HepG2 (cell line): ENCODE measurements at regions not wholly inside any gene's neighbourhood (a gene's known extent, or its start where the extent isn't known, plus 50 kb on each side); places are given as distances from the start of the nearest gene placed in this dataset.

Source experiments
- ATAC-seq: fragments of 200-7000 bp; cut with Tn5 transposase; 3 replicates; pipeline ENCODE4 v1.9.1; 2020; ENCODE audit warnings: mild to moderate bottlenecking, moderate library complexity
- BruUV-seq: library from RNA; stranded (reverse); fragments of 400-500 nt; replicated peaks from 2 replicates; lab custom pipeline; 2021; lab: Mats Ljungman, UMichigan
- CTCF ChIA-PET: fragments of 300-600 bp; formaldehyde crosslinking; extraction: SDS; loops from one replicate; lab custom pipeline; 2021; ENCODE audit warnings: low total read pairs, inconsistent platforms, low intra/inter-chr PET ratio; lab: Yijun Ruan, JAX
- POLR2A ChIA-PET: fragments of 350-600 bp; sonication (Branson Sonifier 250); formaldehyde crosslinking; loops from one replicate; lab custom pipeline; 2020; ENCODE audit warnings: antibody characterized with exemption, inconsistent platforms; lab: Yijun Ruan, JAX
- DNase-seq: peaks from one replicate; pipeline ENCODE4 v3.0.0-alpha.2; 2015; ENCODE audit warnings: low spot score
- FAIRE-seq: peaks from 3 replicates; lab custom pipeline; 2011; peaks lifted over from hg19 to GRCh38; lab: Jason Lieb, UNC
- H2AFZ ChIP-seq: one replicate; pipeline ENCODE4 v1.6.1; 2011; ENCODE audit warnings: low read length, inconsistent platforms
- H3K27ac ChIP-seq: fragments of 300-600 bp; 3 replicates; pipeline ENCODE4 v1.8.0; 2011; ENCODE audit warnings: mixed run types, mild to moderate bottlenecking, mixed read lengths, low read length, inconsistent platforms; ENCODE audit not compliant: insufficient read depth; ENCODE audit errors: extremely low read length
- H3K27me3 ChIP-seq, 2 experiments: fragments of 200-600 bp in 1 of 2; 2 replicates in 1 of 2; 3 replicates in 1 of 2; pipeline versions ENCODE4 v1.6.0 to v1.8.0; 2011; ENCODE audit warnings: low read length in 2 of 2, mild to moderate bottlenecking in 2 of 2, moderate library complexity in 2 of 2, inconsistent platforms in 1 of 2; ENCODE audit not compliant: insufficient read depth in 2 of 2, control insufficient read depth in 1 of 2
- H3K36me3 ChIP-seq, 2 experiments: fragments of 200-600 bp in 1 of 2; replicated peaks in 1 of 2; 2 replicates in 1 of 2; 3 replicates in 1 of 2; pipeline versions ENCODE4 v1.5.1 to v1.8.0; 2011; ENCODE audit warnings: low read length in 2 of 2, inconsistent platforms in 1 of 2; ENCODE audit not compliant: insufficient read depth in 2 of 2, control insufficient read depth in 1 of 2
- H3K4me1 ChIP-seq: 2 replicates; pipeline ENCODE4 v1.5.1; 2012; ENCODE audit warnings: low read length, inconsistent platforms; ENCODE audit not compliant: insufficient read depth
- H3K4me2 ChIP-seq: 2 replicates; pipeline ENCODE4 v1.6.0; 2011; ENCODE audit warnings: low read depth, low read length, inconsistent platforms
- H3K4me3 ChIP-seq, 3 experiments: fragments of 200-600 bp in 1 of 3; sonication (generic), shearing (Covaris generic) in 1 of 3; replicated peaks in 1 of 3; 2 replicates each; pipeline ENCODE4 v1.5.1; 2011 to 2016; ENCODE audit warnings: low read length in 3 of 3, inconsistent platforms in 2 of 3, low read depth in 2 of 3, mild to moderate bottlenecking in 2 of 3, control low read depth in 1 of 3, mixed read lengths in 1 of 3; ENCODE audit not compliant: insufficient read depth in 1 of 3
- H3K79me2 ChIP-seq: one replicate; pipeline ENCODE4 v1.6.1; 2011; ENCODE audit warnings: low read length, inconsistent platforms; ENCODE audit not compliant: insufficient read depth
- H3K9ac ChIP-seq: 2 replicates; pipeline ENCODE4 v1.6.0; 2011; ENCODE audit warnings: mild to moderate bottlenecking, low read depth, low read length, inconsistent platforms; ENCODE audit not compliant: insufficient read depth
- H3K9me3 ChIP-seq: 2 replicates; pipeline ENCODE4 v1.5.1; 2012; ENCODE audit warnings: mild to moderate bottlenecking, low read length
- H4K20me1 ChIP-seq: 2 replicates; pipeline ENCODE4 v1.6.0; 2011; ENCODE audit warnings: inconsistent platforms, mild to moderate bottlenecking, low read length, moderate library complexity; ENCODE audit not compliant: insufficient read depth
- CEBPB ChIP-seq: IDR thresholded peaks from 2 replicates; pipeline ENCODE4 v1.6.1; 2011; ENCODE audit warnings: low read depth, low read length, improper control_type of control experiment, borderline replicate concordance
- SOX5 ChIP-seq: IDR thresholded peaks from 2 replicates; pipeline ENCODE4 v1.6.1; 2016; ENCODE audit warnings: borderline replicate concordance
- SP4 ChIP-seq: sonication (generic); formaldehyde crosslinking; IDR thresholded peaks from 2 replicates; pipeline ENCODE4 v1.8.1; 2023; ENCODE audit warnings: mild to moderate bottlenecking, missing genetic modification reagents
- ZNF841 ChIP-seq: sonication (generic); formaldehyde crosslinking; IDR thresholded peaks from 2 replicates; pipeline ENCODE4 v1.8.1; 2023; ENCODE audit warnings: missing genetic modification reagents, borderline replicate concordance
- WGBS: methylation state at CpG from one replicate; pipeline ENCODE4 v1.1.6; 2017; ENCODE audit warnings: low lambda C conversion rate; 5-methylcytosine and 5-hydroxymethylcytosine counted together
- in situ Hi-C: cut with HindIII; loops from 2 replicates; pipeline ENCODE4 v1.10.0; 2017; ENCODE audit warnings: low pct_unique_long_range_greater_than_20kb; ENCODE audit not compliant: extremely low pct_ligation_motif_present
- intact Hi-C: fragments of 100-400 bp; cut with micrococcal nuclease; formaldehyde crosslinking; loops from one replicate; pipeline ENCODE4 v1.10.0; 2022; ENCODE audit not compliant: unreplicated experiment

DNA sequence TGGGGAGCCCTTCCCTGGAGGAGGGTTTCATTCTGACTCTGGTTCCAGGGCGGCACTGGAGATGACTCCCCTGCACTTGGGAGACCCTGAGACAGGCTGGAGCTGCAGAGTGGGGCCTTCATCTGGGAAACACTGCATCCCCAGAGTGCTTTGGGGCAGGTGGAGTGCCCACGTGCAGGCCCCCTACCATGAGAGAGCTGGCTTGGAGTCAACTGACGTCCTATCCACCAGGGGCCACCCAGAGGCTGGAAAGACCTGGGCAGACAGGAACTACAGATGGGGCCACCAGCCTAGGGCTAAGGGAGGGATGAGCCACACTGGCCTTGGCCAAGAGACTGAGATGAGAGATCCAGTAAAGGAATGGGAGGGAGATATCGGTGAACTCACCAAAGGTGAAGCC is 153.8 kb downstream of the ASB1 start:
- no peak for DNase-seq

DNA sequence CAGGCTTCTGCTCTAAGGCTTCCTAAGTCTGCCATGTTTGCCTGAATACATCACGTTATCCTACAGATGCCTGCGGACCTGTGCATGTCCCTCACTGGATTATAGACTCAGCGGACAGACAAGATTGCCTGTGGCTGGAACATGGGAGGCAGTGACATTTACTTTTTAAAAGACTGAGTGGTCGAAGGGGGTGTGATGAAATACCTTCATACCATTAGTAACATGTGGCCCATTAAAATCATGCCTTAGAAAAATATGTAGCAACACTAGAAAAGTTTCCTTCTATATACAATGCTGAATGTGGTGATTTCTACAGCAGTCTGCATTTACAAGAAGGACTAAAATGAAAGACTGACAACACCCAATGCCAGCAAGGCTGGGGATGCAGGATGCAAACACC is 154.4 kb downstream of the ASB1 start:
- H2AFZ ChIP-seq, result no peak overlapping the region
- H3K27me3 ChIP-seq, result peaks cover 0 to 26% of the 10 kb centered on the region in 2 experiments; a peak in 3 of 5 replicates
- no peak overlapping the region for H3K9ac ChIP-seq
- CTCF ChIA-PET, result no interaction called here
- no peak overlapping the region for H3K4me2 ChIP-seq
- DNase-seq (no peak), FAIRE-seq (no peak), ATAC-seq (no peak)
- in situ Hi-C loops, result no loop called here
- no peaks in the 10 kb centered on the region for H3K79me2 ChIP-seq
- no peaks in the 10 kb centered on the region for H4K20me1 ChIP-seq
- H3K4me1 ChIP-seq, result no peaks in the 10 kb centered on the region
- no peak overlapping the region for H3K27ac ChIP-seq
- intact Hi-C loops, result no loop called here
- POLR2A ChIA-PET, result no interaction called here
- no peaks in the 10 kb centered on the region for H3K36me3 ChIP-seq
- TF ChIP-seq CEBPB, result peak; percentile 44
- TF ChIP-seq SOX5 (CRISPR knock-in tag), result no peak
- TF ChIP-seq, all 625 proteins: peak for 1
- Histone ChIP-seq H3K4me3 (no peak overlapping the region), H3K9me3 (no peaks in the 10 kb centered on the region)
- BruUV-seq, result no TSS peak
- 16% methylated on average over 4 of the region's 4 CpGs for WGBS

More for the DNA sequence above, 153.8 kb downstream of the ASB1 start:
- H3K27me3 ChIP-seq, result peaks cover 0 to 28% of the 10 kb centered on the region in 2 experiments; a peak in 3 of 5 replicates
- no peaks in the 10 kb centered on the region for H3K4me1 ChIP-seq
- no peak overlapping the region for H3K9ac ChIP-seq
- H3K79me2 ChIP-seq, result no peaks in the 10 kb centered on the region
- ChIA-PET CTCF (no interaction called here), POLR2A (no interaction called here)
- H3K4me2 ChIP-seq, result no peak overlapping the region
- H3K4me3 ChIP-seq, result no peak overlapping the region
- FAIRE-seq (no peak), ATAC-seq (no peak; the same call in 2 of the 3 replicates)
- H3K36me3 ChIP-seq, result no peaks in the 10 kb centered on the region
- intact Hi-C loops (no loop called here), in situ Hi-C loops (no loop called here)
- no TSS peak for BruUV-seq
- TF ChIP-seq SP4 (CRISPR knock-in tag), result no peak
- no peak for TF ChIP-seq ZNF841
- WGBS, result 7% methylated on average over 4 of the region's 4 CpGs
- H2AFZ ChIP-seq, result no peak overlapping the region
- no peaks in the 10 kb centered on the region for H3K9me3 ChIP-seq
- no peak overlapping the region for H3K27ac ChIP-seq
- no peaks in the 10 kb centered on the region for H4K20me1 ChIP-seq
